Ascending aorta (tissue), 2 donors: ENCODE measurements at regions not wholly inside any gene's neighbourhood (a gene's known extent, or its start where the extent isn't known, plus 50 kb on each side); places are given as distances from the start of the nearest gene placed in this dataset.

Experiments used
- DNase-seq, 2 donors: peaks; one replicate each; pipeline ENCODE4 v3.0.0-alpha.2; 2019; ENCODE audit warnings: low spot score in 2 of 2
- H3K27ac ChIP-seq, 2 donors: fragments of 200-600 bp; sonication (generic); one replicate each; pipeline ENCODE4 v1.5.1; 2016 to 2017; ENCODE audit warnings: mild to moderate bottlenecking in 1 of 2
- H3K27me3 ChIP-seq: fragments of 200-600 bp; sonication (generic); one replicate; pipeline ENCODE4 v1.5.1; 2017
- H3K36me3 ChIP-seq, 2 donors: fragments of 200-600 bp; sonication (generic); one replicate each; pipeline ENCODE4 v1.5.1; 2016
- H3K4me1 ChIP-seq, 2 donors: fragments of 200-600 bp; sonication (generic); one replicate each; pipeline ENCODE4 v1.5.1; 2016 to 2017; ENCODE audit warnings: mild to moderate bottlenecking in 1 of 2
- H3K4me3 ChIP-seq, 2 donors: fragments of 200-600 bp; sonication (generic); one replicate each; pipeline ENCODE4 v1.5.1; 2016 to 2017; ENCODE audit warnings: mild to moderate bottlenecking in 1 of 2
- H3K9me3 ChIP-seq, 2 donors: fragments of 200-600 bp; sonication (generic); one replicate each; pipeline ENCODE4 v1.5.1; 2016
- intact Hi-C: fragments of 100-400 bp; cut with DNase I; formaldehyde crosslinking; loops from one replicate; pipeline ENCODE4 v1.15.1; 2023
- TF ChIP-seq, protein P1 (sequence below), 3 experiments: fragments of 200-600 bp in 2 of 3; fragments of 450-650 bp in 1 of 3; sonication (generic) in 2 of 3; IDR thresholded peaks; one replicate each; pipeline ENCODE4 v1.5.1; 2016 to 2019; ENCODE audit warnings: antibody characterized with exemption in 3 of 3, mild to moderate bottlenecking in 1 of 3, moderate library complexity in 1 of 3

DNA sequence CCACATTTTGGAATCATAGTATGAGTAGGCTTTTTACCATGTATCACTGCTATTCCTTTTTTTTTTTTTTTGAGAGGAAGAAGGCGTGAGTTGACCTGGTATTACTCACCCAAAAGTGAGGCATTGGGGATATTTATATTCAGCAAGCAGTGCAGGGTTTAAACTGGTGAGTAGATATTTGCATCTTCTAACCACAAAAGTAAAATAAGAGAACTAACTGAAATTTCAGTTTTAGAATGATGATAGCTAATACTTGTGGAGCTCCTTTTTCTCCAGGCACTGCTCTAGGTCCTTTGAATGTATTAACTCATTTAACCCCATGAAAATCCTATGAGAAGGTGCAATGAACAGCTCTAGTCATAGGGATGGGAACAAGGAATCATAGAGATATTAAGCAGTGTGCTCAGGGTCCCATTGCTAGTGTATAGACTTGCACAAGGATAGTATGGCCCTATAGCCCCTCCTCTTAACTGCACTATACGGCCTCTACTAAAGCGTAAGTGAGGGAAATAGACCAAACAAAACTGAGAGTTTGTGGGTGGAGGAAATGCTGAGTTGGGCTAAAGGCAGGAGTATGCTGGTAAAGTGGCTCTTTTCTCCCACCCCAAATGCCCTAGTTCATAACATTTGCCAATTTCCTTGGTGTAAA lies 104.3 kb upstream of the MAX start:
- TF ChIP-seq, protein P1, sequence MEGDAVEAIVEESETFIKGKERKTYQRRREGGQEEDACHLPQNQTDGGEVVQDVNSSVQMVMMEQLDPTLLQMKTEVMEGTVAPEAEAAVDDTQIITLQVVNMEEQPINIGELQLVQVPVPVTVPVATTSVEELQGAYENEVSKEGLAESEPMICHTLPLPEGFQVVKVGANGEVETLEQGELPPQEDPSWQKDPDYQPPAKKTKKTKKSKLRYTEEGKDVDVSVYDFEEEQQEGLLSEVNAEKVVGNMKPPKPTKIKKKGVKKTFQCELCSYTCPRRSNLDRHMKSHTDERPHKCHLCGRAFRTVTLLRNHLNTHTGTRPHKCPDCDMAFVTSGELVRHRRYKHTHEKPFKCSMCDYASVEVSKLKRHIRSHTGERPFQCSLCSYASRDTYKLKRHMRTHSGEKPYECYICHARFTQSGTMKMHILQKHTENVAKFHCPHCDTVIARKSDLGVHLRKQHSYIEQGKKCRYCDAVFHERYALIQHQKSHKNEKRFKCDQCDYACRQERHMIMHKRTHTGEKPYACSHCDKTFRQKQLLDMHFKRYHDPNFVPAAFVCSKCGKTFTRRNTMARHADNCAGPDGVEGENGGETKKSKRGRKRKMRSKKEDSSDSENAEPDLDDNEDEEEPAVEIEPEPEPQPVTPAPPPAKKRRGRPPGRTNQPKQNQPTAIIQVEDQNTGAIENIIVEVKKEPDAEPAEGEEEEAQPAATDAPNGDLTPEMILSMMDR (IDR thresholded peaks at IDR 0.05), result no peak
- Histone ChIP-seq H3K9me3 (no peaks in the 10 kb centered on the region), H3K4me1 (no peaks in the 10 kb centered on the region), H3K27me3 (no peaks in the 10 kb centered on the region), H3K4me3 (no peak overlapping the region), H3K27ac (no peak overlapping the region), H3K36me3 (no peaks in the 10 kb centered on the region)
- DNase-seq, result no peak
- intact Hi-C loops, result no loop called here

- H3K36me3 ChIP-seq, result no peaks in the 10 kb centered on the region
Measured at GRCh38 chr14:65208548-65208947, 106.2 kb upstream of the MAX start.

GRCh38 chr14:65210118-65210821 lies 108.0 kb upstream of the MAX start:
- Histone ChIP-seq H3K27me3 (no peaks in the 10 kb centered on the region), H3K9me3 (no peaks in the 10 kb centered on the region), H3K4me1 (no peaks in the 10 kb centered on the region), H3K27ac (no peak overlapping the region), H3K36me3 (no peaks in the 10 kb centered on the region), H3K4me3 (no peak overlapping the region)
- TF ChIP-seq, protein P1 (IDR thresholded peaks at IDR 0.05), result no peak
- intact Hi-C loops, result no loop called here
- DNase-seq, result no peak

More at GRCh38 chr14:65208548-65208947, 106.2 kb upstream of the MAX start:
- DNase-seq, result no peak
- Histone ChIP-seq H3K27ac (no peak overlapping the region), H3K27me3 (no peaks in the 10 kb centered on the region), H3K9me3 (no peaks in the 10 kb centered on the region), H3K4me3 (no peak overlapping the region), H3K4me1 (no peaks in the 10 kb centered on the region)
- TF ChIP-seq, protein P1 (IDR thresholded peaks at IDR 0.05), result no peak
- intact Hi-C loops, result no loop called here

- Histone ChIP-seq H3K9me3 (no peaks in the 10 kb centered on the region), H3K4me3 (no peak overlapping the region), H3K4me1 (no peaks in the 10 kb centered on the region), H3K27me3 (no peaks in the 10 kb centered on the region), H3K36me3 (no peaks in the 10 kb centered on the region), H3K27ac (no peak overlapping the region)
- DNase-seq, result no peak
- TF ChIP-seq, protein P1 (IDR thresholded peaks at IDR 0.05), result no peak
- intact Hi-C loops, result no loop called here
Measured at GRCh38 chr14:65210822-65211182, 108.5 kb upstream of the MAX start.

GRCh38 chr14:65211341-65211987 lies 109.1 kb upstream of the MAX start:
- H3K27ac ChIP-seq, result no peak overlapping the region
- intact Hi-C loops, result no loop called here

More at GRCh38 chr14:65211341-65211987, 109.1 kb upstream of the MAX start:
- no peaks in the 10 kb centered on the region for H3K4me1 ChIP-seq
- H3K27me3 ChIP-seq, result no peaks in the 10 kb centered on the region
- DNase-seq, result no peak
- no peaks in the 10 kb centered on the region for H3K36me3 ChIP-seq
- TF ChIP-seq, protein P1 (IDR thresholded peaks at IDR 0.05), result no peak
- H3K4me3 ChIP-seq, result no peak overlapping the region
- no peaks in the 10 kb centered on the region for H3K9me3 ChIP-seq
